A673 (cell line): ENCODE measurements at regions not wholly inside any gene's neighbourhood (a gene's known extent, or its start where the extent isn't known, plus 50 kb on each side); places are given as distances from the start of the nearest gene placed in this dataset.

Source experiments
- CTCF ChIP-seq: fragments of 300-800, 200-600 bp; sonication (generic); conservative IDR thresholded peaks from 2 replicates; pipeline ENCODE4 v1.5.1; 2017; ENCODE audit warnings: low read depth, mild to moderate bottlenecking, antibody characterized with exemption, low read length, moderate library complexity, mixed read lengths
- EZH2 ChIP-seq: fragments of 200-600 bp; sonication (generic); IDR thresholded peaks from 2 replicates; pipeline ENCODE4 v1.6.1; 2017; ENCODE audit warnings: borderline replicate concordance, low read depth, mild to moderate bottlenecking, mixed read lengths, antibody characterized with exemption, low read length; ENCODE audit not compliant: poor library complexity, severe bottlenecking

GRCh38 chr3:73140772-73141442 is 79.4 kb downstream of the EBLN2 start:
- TF ChIP-seq CTCF = no peak
- no peak for TF ChIP-seq EZH2
